Inferior parietal cortex (tissue), 1 donor: ENCODE measurements at regions not wholly inside any gene's neighbourhood (a gene's known extent, or its start where the extent isn't known, plus 50 kb on each side); places are given as distances from the start of the nearest gene placed in this dataset.
A peak's percentile ranks its signal among the peaks of the same experiment; 100 is the strongest.

Experiments used
- DNase-seq: peaks from one replicate; pipeline ENCODE4 v3.0.0-alpha.2; 2016; ENCODE audit errors: extremely low spot score

DNA sequence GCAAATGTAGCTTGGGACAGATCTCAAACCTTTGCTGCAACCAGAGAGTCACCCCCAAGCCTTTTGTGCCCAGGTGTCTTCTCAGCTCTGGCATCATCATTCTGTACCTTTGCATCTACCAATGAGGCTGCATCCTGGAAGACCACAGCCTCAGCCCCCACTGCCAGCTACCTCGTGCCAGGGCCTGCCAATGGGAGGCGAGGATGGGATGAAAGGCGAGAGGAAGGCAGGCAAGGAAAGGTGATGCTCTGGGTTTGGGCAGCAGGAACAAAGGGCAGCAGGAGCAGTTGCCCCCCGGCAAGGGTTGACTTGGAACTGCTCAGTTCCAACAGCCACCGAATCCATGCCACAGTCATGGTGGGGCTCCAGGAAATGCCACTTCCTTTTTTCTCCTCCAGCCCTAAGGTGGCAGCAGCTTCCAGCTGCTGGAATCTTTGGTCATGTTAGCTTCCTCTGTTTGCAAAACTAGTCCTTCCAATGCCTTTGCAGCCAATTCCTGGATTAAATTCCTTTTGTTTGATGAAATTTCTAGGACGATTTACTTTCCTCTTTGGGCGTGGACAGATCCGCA is 651.6 kb downstream of the NPHP4 start:
- DNase-seq: no peak

DNA sequence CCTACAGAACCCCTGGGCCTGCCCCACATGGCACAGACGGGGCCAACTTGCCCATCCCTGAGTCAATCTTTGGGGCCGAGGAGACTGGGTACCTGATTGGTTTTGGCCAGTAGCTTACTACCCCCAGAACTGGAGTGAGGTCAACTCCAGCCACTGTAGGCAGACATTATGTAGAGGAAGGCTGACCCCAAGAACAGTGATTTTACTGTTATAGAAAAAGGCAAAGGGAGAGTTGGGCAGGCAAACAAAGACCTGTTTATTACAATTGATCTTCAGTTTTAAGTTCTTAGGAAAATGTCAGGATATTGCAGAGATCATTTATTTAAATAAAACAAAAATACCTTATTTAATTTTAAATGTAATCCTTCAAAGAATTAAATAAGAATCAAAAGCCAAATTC is 653.8 kb downstream of the NPHP4 start:
- no peak for DNase-seq

DNA sequence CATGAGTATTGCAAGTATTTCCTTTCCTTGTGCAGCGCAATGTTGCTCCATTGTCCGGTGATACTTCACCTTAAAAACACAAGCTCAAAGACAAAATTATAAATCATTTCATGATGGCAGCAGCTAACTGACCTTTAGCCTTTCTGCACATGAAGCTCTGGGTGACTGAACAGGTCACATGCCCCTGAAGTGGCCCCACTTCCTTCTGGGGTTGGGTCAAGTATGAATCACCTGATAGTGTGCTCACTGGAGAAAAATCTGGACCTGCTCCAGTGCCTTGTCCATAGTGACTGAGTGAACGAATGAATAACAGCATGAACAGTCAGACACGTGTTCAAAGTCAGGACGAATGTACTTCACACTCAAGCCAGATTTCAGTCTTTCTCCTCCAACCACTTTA is 658.9 kb downstream of the NPHP4 start:
- DNase-seq: no peak

DNA sequence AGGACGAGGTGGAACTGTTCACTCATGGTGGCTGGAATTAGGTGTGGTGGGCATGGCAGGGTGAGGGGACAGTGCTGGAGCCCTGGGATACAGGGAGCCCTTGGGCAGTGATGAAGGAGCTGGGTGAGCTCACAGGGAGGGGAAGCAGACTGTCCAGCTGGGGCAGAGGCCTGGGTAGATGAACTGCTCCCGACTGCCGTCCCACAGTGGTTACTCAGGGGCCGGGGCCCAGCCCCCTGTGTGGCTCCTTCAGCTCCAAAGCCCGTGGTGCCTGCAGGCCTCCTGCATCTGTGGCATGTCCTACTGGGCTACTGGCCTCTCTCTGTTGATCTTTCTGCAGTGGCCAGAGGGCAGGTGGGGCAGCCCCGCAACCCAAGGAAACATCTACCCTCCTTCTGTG is 661.1 kb downstream of the NPHP4 start:
- no peak for DNase-seq

DNA sequence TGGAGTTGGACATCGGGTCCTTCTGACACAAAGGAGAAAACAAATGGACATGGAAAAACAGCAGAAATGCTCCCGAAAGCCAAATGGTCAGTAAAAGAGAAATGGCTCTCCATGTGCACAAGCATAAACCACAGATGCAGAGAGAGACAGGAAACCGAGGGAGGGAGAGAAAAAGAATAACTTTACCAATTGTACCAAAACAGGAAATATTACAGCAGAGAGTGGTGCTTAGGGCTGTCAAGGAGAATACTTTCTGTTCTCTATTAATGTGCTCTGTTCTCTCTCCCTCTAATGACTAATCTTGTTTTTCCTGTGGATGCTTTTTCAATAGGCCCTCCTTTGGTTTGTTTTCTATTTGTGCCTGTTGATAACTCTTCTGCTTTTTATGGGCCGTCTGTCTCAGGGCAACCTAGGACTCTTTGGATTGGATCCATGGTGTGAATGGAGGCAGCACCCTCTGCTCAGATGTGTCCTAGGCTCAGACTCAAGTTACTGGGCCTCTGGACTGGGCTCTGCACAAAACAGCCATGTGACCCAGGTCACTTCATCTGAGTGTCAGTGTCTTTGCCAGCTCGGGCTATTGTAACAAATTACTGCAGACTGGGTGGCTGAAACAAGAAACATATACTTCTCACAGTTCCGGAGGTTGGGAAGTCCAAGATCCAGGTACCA is 663.0 kb downstream of the NPHP4 start:
- no peak for DNase-seq

DNA sequence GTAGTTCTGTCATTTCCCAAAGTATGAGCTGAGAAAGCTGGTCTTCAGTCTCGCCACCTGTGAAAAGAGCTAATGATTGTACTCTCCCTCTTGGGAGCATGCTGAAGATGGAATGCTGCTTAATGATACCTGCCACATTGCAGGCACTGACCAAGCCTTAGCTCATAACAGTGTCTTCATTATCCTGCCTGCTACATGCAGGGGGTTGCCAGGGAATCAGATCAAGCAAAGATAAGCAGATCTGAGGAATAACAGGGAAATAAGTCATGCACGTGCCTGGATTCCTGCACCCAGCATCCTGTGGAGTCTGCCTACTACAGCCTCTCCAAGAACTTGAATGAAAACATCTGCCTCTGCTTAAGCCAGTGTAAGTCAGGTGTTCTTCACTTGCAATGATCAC is 667.3 kb downstream of the NPHP4 start:
- no peak for DNase-seq

DNA sequence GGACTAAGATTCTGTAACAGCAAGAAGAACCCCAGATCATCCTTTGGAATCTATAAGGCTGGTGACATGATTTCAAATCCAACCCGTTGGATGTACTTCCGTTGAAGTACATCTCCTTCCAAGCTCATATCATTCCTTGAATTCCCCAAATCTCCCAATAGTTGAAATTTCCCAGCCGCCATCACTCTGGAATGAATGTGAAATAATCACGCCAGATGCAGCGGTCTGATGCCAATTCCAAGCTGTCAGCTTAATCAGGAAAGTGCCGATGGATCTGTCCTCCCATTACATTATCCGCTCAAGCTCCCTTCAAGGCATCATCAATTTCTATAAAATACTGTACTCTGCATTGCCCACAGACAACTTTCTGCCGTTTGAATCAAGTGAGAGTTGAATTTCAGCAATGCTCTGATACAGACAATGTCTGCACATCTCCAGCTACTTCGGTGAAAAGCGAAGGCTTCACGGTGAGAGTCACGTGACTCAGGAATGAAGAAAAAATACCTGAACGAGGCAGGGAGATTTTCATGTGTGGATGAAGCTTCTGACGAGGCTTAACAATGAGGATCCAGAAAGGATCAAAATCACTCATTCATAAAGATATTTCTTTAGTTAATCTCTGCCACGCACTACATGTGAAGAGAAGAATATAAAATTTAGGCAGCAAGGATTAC is 663.9 kb downstream of the AJAP1 start:
- no peak for DNase-seq

DNA sequence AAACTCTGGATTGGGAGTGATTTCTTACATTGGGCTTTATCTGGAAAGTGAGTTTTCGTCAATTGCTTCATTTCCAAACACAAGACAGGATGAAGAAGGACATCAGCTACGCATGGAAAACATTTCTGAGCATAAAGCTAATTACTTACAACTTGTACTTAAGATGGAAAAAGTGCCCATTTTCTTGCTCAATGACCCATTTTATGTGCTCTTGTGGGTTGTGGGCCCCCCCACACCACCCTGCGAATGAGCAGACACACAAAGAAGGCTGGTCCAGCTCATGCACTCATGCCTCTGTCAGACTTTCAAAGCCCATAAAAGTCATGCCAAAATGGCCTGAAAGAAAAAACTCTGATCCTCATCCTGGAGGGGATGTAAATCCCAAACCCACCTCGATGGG is 663.0 kb downstream of the AJAP1 start:
- DNase-seq: no peak

DNA sequence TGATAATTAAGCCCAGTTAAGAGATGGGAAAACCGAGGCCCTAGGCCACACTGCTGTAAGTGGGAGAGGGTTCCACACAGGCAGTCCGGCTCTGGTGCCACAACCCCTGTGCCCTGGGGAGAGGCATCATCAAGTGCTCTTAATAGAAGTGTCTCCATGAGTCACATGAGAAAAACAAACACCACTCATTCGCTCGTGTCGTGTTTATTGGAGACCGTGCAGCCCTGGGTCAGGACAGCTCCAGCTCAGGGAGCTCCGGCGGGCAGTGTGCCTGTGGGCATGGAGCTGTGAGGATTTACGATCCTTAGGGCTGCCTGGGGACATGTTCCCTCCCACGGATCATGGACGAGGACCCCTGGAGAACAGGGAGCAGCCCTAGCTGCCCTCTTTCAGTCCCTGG is 658.5 kb downstream of the AJAP1 start:
- DNase-seq: no peak

DNA sequence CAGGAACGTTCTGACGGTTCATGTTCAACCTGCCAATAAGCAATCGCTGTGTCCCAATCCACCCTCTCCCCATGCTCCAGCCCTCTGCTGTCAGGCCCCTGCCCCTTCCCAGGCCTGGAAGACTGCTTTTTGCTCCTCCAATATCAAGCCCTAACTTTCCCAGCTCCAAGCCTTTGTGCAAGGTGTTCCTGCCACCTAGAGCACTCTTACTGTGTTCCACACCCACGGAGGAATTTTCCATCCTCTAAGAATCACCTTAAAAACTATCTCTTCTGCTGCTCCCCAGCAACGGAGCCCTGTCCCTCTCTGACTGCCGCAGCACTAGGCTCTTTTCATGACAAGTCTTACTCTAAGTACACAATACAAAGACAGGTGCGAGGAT is 657.9 kb downstream of the AJAP1 start:
- DNase-seq: no peak

DNA sequence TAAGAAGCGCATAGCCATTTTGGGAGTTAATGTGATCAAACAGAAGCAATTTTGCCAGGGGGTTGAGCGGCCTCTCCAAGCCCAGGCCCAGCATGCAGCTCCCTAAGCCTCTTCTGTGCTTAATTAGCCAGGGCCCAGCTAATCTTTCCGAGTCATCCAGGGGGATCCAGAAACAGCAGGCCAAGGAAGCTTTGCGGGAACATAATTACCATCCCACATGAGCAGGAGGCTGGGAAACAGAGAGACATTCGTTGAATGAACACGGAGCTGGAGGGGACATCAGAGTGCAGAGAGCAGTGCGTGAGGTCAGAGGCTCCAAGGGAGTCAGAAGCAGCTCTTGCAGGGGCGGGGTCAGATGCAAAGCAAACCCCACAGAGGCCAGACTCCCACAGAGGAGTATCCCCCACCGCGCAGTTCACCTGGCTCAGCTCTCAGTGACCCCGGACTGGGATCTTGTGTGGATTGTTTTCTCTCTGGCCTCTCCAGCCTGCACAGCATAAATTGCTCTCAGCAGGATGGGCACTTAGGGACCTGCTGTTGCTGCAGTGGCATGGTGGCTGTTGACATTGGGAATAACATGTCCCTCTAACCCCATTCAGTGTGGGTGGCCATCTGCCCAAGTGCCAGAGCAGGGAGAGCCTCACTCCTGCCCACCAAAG is 657.4 kb downstream of the AJAP1 start:
- DNase-seq: no peak

DNA sequence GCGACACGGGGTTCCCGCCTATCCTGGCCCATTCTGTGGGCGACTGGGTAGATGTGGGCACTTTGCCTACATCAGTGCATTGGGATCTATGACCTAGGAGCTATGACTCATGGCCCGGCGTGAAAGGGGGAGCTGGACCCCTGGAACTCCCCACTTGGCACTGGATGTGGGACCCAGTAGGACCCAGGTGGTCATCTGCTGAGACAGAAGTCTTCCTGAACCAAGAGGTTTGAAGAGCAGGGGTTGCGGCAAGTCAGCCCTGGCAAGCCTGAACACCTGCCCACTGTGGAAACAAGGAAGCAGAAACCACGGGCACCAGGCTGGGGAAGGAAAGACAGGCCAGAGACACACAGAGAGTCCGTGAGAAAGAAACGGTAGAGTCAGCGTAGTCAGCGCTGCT is 656.7 kb downstream of the AJAP1 start:
- DNase-seq: no peak

DNA sequence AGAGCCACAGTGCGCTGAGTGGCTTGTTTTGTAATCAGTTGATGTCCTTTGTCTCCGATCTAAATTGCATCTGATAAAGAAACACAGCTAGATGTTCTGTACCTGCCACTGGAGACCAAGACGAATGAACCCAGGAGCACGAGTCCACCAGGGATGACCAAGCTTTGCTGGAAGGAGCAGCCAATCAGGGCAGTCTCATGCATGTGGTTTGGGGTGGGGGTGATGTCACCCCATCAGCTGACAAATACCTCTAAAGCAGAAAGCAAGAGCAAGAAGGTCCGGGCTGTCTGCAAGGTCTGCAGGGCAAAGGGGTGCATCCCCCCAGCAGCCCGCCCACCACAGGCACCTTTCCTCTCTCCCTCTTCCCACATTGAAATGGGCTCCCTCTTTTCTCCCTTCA is 653.8 kb downstream of the AJAP1 start:
- DNase-seq: no peak

DNA sequence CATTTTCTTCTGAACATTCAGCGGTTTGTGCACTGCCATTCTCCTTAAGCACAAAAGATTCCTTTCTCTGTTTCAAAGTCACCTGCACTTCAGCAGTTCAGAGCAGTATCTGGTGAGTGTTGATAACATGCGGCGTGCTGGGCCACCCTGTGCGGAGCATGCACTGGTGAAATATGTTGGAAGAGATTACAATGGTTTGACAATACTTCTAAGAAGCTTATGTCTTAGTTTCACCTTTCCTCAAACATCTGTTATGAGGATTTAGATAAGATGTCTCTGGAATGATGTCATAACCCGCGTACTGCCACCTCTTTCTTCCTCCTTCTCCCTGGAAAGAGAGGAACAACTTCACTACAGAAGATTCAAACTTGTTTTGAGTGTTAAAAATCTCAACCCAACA is 650.3 kb downstream of the AJAP1 start:
- DNase-seq: no peak

DNA sequence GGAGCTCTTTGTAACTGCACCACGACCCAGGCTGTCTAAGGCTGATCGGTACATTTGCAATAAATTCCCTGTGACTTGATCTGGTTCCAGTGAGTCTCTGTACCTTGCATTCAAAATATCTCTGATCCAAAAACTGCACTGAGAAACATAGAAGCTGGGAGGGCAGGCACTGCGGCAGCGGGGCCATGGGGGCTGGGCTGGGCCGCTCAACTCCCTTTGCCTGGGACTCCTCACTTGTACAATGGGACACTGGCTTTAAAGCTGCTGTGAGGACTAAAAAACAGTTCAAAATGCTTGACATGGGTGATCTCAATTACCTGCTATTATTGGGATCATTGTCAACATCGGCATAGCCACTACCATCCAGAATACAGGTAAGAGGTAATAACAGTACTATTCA is 644.0 kb downstream of the AJAP1 start:
- no peak for DNase-seq

DNA sequence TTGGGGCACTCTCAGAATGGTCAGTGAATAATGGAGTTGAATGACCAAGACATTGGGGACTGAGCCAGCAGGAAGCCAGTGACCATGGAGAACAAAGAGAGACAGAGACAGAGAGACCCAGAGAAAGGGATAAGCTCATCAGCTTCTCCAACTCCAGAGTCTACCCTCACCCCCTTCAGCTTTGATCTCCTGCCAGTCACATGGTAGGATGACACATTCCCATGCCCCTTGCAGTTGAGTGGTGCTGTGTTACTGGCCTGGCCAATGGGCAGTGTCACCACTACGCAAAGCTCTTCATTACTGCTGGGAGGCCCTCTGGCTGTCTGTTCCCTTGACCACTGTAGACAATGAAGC is 643.5 kb downstream of the AJAP1 start:
- DNase-seq: peak; percentile 63

DNA sequence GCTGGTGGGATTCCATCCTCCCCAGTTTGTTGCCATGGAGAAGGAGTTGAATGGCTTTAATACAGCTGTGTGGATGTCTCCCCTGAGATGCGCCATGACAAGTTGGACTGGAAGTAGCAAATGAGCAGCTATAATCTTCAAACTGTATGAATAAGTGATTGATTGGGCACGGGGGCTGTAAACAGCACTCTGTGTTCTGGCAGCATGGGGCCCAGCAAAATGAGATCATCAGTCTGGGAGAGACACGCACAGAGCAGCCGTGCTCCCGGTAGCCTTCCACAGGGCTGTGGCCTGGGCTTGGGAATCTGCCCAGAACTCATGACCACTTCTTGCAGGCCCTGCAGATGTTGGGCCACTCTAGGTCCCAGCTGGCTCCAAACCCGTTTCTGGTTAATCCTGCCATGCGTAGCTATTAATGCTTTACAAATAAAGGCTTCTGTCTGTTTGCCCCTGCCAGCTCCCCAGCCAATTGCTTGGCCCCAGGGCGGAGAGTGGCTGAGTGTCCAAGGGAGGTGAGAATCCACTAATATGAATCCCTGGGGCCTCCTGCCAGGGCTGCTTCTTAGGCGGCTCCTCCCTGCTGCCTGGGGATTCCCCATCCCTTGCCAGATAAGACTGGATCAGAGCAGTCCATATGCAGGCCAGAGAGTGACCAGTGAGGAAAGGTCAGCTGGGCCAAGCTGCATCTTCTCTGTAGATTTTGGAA is 642.9 kb downstream of the AJAP1 start:
- peak; percentile 80 for DNase-seq

DNA sequence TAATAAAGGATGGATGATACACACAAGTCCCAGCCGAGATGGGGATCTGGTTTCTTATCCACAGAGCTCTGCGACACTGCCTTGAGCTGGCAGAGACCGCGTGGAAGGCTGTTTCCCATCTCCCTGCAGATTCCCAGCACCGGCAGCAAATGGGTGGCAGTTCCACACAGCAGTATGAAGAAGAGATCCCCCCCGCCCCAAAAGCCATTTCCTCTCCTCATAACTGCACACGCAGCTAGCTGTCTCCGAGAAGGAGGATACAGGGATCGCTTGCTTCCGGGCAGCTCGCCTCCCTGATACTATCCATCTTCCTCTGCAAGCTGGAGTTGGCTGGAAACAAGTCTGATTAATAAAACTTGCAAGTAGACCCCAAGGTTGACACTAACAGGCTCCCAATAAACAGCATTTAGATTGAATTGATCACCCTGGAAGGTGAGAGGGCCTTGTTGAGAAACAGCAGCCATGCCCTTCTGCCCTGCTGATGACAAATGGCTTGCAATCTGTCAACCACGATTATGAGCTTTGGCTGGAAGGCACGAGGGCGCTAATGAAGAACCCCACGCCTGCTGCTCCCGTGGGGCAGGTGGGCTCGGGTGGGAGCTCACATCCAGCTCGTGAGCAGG is 642.3 kb downstream of the AJAP1 start:
- no peak for DNase-seq

DNA sequence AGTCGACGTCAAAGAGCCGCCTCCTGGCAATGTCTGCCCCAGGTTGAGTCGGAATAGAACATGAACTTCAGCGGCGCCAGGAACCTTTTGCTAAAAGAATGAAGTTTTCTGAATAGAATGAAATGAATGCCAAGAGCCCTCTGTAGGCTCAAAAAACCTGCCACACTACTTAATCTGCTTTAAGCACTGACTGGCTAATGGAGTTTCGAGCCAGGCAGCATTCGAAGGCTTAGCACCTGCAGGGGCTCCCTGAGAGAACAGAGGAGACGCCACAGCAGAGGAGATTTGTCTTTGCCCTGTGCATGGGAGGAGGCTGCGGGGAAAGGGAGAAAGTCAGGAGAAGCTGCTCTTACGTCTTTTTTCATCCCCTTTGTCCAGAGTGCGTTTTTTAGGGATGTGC is 641.7 kb downstream of the AJAP1 start:
- no peak for DNase-seq

DNA sequence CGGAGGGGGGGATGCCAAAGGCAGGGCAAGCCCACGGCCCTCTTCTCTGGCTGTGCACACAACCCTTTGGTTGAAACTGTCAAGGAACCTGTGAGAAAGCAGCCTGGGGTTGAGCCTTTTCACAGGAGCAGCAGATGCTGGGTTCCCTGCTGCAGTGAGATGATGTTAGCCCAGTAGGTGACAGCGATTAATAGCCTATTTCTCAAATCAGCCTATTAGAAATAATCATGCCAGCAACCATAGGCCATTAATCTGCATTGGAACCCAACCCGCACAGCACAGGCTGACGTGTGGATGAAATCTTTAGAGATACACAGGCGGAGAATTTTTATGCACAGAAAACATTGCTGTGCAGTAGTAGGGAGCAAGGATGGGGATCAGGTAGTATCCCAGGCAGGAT is 637.5 kb downstream of the AJAP1 start:
- no peak for DNase-seq

DNA sequence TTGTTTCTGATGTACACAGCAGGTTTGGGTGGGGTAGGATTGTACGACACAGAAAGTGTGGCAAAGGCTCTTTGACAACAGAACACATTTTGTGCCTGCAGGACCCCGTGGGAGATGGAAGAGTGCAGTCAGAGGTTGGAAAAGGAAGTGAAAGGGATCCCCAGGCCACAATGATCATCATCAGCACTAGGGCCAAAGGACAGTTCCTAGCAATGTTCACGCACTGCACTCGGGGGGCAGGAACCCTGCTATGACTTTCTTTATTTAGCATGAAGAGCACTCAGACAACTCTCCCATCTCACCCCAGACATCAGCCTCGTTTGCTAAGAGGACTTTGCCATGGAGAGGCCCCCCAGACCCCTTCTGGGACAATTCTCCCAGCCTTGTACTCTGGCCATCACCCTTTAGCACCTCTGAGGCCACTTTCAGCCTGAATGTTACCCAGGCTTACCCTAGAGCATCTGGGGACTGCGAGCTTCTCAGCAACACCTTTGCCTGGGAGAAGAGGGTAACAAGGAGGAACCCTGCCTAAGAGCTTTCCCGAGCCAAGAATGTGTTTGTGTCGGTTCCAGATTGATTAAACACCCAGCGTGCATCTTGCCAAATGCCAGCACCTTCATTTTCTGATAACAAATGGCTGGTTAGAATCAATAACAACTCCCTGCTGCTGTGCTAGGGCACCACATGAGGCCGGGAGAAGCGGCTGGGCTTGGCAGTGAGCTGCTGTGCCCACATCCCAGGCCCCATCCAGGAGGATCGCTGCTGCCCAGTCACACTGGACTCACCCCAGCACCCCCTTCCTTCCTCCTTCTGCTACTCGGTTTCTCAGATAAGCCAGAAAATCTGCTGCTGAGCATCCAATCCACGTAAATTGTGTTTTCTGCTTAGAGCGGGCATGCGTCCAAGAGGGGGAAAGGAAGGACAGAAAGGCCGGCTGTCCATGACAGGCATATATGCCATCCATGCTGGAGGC is 633.1 kb downstream of the AJAP1 start:
- DNase-seq: no peak
